Peyer's patch (tissue), 4 donors: ENCODE measurements at regions not wholly inside any gene's neighbourhood (a gene's known extent, or its start where the extent isn't known, plus 50 kb on each side); places are given as distances from the start of the nearest gene placed in this dataset.

ENCODE experiments used
- POLR2A ChIP-seq, 2 donors: fragments of 450-650 bp; IDR thresholded peaks; one replicate each; pipeline ENCODE4 v1.5.1; 2017; ENCODE audit warnings: antibody characterized with exemption in 2 of 2, mild to moderate bottlenecking in 2 of 2, moderate library complexity in 2 of 2
- TF ChIP-seq, protein P1 (sequence below), 6 experiments: fragments of 450-650 bp in 4 of 6; fragments of 200-600 bp in 2 of 6; sonication (generic) in 1 of 6; IDR thresholded peaks; one replicate each; pipeline ENCODE4 v1.5.1; 2017 to 2019; ENCODE audit warnings: antibody characterized with exemption in 6 of 6, mild to moderate bottlenecking in 3 of 6, moderate library complexity in 1 of 6

DNA sequence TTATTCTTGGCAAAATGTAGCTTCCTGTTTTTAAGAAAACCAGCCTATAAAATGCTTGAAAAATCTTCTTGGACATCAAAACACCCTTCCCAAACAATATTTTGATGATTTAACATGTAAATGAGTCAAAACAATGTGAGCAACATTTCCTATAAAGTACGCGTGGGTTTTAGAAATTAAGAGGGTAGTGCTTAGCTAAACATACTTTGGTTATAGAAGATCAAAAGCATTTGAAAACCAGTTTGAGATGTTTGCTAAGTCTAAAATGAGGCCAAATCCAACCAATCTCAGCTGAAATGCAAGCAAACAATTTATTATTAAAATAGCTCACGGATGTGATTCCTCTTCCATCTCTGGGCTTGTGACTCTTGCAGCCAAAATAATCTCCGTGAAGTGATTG lies 350.4 kb downstream of the TGFB2 start:
- no peak for TF ChIP-seq POLR2A (IDR thresholded peaks at IDR 0.05)
- TF ChIP-seq, protein P1, sequence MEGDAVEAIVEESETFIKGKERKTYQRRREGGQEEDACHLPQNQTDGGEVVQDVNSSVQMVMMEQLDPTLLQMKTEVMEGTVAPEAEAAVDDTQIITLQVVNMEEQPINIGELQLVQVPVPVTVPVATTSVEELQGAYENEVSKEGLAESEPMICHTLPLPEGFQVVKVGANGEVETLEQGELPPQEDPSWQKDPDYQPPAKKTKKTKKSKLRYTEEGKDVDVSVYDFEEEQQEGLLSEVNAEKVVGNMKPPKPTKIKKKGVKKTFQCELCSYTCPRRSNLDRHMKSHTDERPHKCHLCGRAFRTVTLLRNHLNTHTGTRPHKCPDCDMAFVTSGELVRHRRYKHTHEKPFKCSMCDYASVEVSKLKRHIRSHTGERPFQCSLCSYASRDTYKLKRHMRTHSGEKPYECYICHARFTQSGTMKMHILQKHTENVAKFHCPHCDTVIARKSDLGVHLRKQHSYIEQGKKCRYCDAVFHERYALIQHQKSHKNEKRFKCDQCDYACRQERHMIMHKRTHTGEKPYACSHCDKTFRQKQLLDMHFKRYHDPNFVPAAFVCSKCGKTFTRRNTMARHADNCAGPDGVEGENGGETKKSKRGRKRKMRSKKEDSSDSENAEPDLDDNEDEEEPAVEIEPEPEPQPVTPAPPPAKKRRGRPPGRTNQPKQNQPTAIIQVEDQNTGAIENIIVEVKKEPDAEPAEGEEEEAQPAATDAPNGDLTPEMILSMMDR (IDR thresholded peaks at IDR 0.05) = no peak
